ENCODE measurements at regions not wholly inside any gene's neighbourhood (a gene's known extent, or its start where the extent isn't known, plus 50 kb on each side); places are given as distances from the start of the nearest gene placed in this dataset.

- TF ChIP-seq EZH2 (IDR thresholded peaks at IDR 0.05; ENCODE audit: borderline replicate concordance, low read depth, low read length, severe bottlenecking) (no peak), MAX (IDR thresholded peaks at IDR 0.05; ENCODE audit: insufficient read depth, insufficient read length) (no peak)
Observed at GRCh38 chr2:129636692-129637091, 342.8 kb upstream of the RAB6C start.
